Transverse colon (tissue), 4 donors: ENCODE measurements at regions not wholly inside any gene's neighbourhood (a gene's known extent, or its start where the extent isn't known, plus 50 kb on each side); places are given as distances from the start of the nearest gene placed in this dataset.

Source experiments
- DNase-seq: peaks from one replicate; pipeline ENCODE4 v3.0.0-alpha.2; 2019
- H3K27ac ChIP-seq, 4 donors: fragments of 200-600 bp; sonication (generic); 2 replicates each; pipeline ENCODE4 v1.5.1; 2016 to 2018; ENCODE audit warnings: inconsistent platforms in 4 of 4
- H3K27me3 ChIP-seq: fragments of 200-600 bp; sonication (generic); 2 replicates; pipeline ENCODE4 v1.5.1; 2017; ENCODE audit warnings: inconsistent platforms
- H3K36me3 ChIP-seq, 4 donors: fragments of 200-600 bp; sonication (generic); 2 replicates each; pipeline ENCODE4 v1.5.1; 2017 to 2019; ENCODE audit warnings: inconsistent platforms in 4 of 4
- H3K4me1 ChIP-seq, 4 donors: fragments of 200-600 bp; sonication (generic); 2 replicates each; pipeline ENCODE4 v1.5.1; 2017 to 2020; ENCODE audit warnings: inconsistent platforms in 4 of 4
- H3K4me3 ChIP-seq, 4 donors: fragments of 200-600 bp; sonication (generic); 1 replicate in 1 of 4; 2 replicates in 3 of 4; pipeline versions ENCODE4 v1.5.1 to v1.6.1; 2017 to 2019; ENCODE audit warnings: inconsistent platforms in 4 of 4
- H3K9me3 ChIP-seq, 2 donors: fragments of 200-600 bp; sonication (generic); 2 replicates each; pipeline ENCODE4 v1.5.1; 2017 to 2019; ENCODE audit warnings: inconsistent platforms in 2 of 2
- CTCF ChIP-seq, 5 experiments: fragments of 200-600 bp in 3 of 5; fragments of 450-650 bp in 2 of 5; sonication (generic) in 3 of 5; IDR thresholded peaks; 1 replicate in 2 of 5; 2 replicates in 3 of 5; pipeline ENCODE4 v1.5.1; 2016 to 2017; ENCODE audit warnings: antibody characterized with exemption in 5 of 5, inconsistent platforms in 3 of 5, mild to moderate bottlenecking in 2 of 5, moderate library complexity in 1 of 5
- EP300 ChIP-seq: sonication (generic); formaldehyde crosslinking; IDR thresholded peaks from one replicate; pipeline ENCODE4 v1.6.1; 2017; ENCODE audit warnings: antibody characterized with exemption, low read depth
- POLR2A ChIP-seq: fragments of 450-650 bp; IDR thresholded peaks from one replicate; pipeline ENCODE4 v1.6.1; 2016; ENCODE audit warnings: antibody characterized with exemption, mild to moderate bottlenecking, moderate library complexity
- POLR2AphosphoS5 ChIP-seq, 3 donors: sonication (generic); formaldehyde crosslinking; IDR thresholded peaks; one replicate each; pipeline ENCODE4 v1.6.1; 2016; ENCODE audit warnings: antibody characterized with exemption in 3 of 3
- WGBS, 2 donors: methylation state at CpG; one replicate each; pipeline ENCODE4 v1.1.5; 2018; ENCODE audit warnings: low coverage in 1 of 2; 5-methylcytosine and 5-hydroxymethylcytosine counted together
- in situ Hi-C, 4 donors: fragments of 200-750 bp; cut with MboI; loops; one replicate each; pipeline versions ENCODE4 v1.15.0 to v1.15.1; 2017; ENCODE audit warnings: low sequenced_read_pairs in 3 of 4, low pct_ligation_motif_present in 1 of 4, low pct_unique_long_range_greater_than_20kb in 1 of 4
- intact Hi-C: fragments of 100-400 bp; cut with DNase I; formaldehyde crosslinking; loops from one replicate; pipeline ENCODE4 v1.15.1; 2023; ENCODE audit warnings: low total_unique reads
- small RNA-seq, 4 donors: library from RNA; depleted of rRNA; stranded (forward); fragments of <200 nt; gene quantifications; one replicate each; pipeline ENCODE3, GENCODE V24; 2016

GRCh38 chr1:38097284-38097898 is 50.8 kb upstream of the POU3F1 start:
- no peaks in the 10 kb centered on the region for H3K9me3 ChIP-seq
- peaks cover 11% of the 10 kb centered on the region for H3K27me3 ChIP-seq
- TF ChIP-seq POLR2AphosphoS5 (IDR thresholded peaks at IDR 0.05) (no peak), CTCF (IDR thresholded peaks at IDR 0.05) (no peak), EP300 (no peak), POLR2A (no peak)
- no peak overlapping the region for H3K27ac ChIP-seq
- no peaks in the 10 kb centered on the region for H3K36me3 ChIP-seq
- WGBS, 2 donors, result 63 to 71% methylated on average over 8 to 19 of the region's 19 CpGs
- intact Hi-C loops, result no loop called here
- no peak for DNase-seq
- H3K4me1 ChIP-seq, result no peaks in the 10 kb centered on the region
- no peak overlapping the region for H3K4me3 ChIP-seq
- in situ Hi-C loops, result no loop called here

Small RNA genes lying in the stretch of these regions (small RNA-seq; reads per million reads assigned to genes)
- gene RNU6-753P, result 0 reads per million in 4 donors
